NCI-H82 treated with DMSO at 0.1 percent for 48 hours (cell line): ENCODE measurements at regions not wholly inside any gene's neighbourhood (a gene's known extent, or its start where the extent isn't known, plus 50 kb on each side); places are given as distances from the start of the nearest gene placed in this dataset.
A peak's percentile ranks its signal among the peaks of the same experiment; 100 is the strongest.

ENCODE experiments used
- DNase-seq: peaks from one replicate; lab custom pipeline; 2025; ENCODE audit not compliant: unreplicated experiment; lab: John Stamatoyannopoulos, UW

DNA sequence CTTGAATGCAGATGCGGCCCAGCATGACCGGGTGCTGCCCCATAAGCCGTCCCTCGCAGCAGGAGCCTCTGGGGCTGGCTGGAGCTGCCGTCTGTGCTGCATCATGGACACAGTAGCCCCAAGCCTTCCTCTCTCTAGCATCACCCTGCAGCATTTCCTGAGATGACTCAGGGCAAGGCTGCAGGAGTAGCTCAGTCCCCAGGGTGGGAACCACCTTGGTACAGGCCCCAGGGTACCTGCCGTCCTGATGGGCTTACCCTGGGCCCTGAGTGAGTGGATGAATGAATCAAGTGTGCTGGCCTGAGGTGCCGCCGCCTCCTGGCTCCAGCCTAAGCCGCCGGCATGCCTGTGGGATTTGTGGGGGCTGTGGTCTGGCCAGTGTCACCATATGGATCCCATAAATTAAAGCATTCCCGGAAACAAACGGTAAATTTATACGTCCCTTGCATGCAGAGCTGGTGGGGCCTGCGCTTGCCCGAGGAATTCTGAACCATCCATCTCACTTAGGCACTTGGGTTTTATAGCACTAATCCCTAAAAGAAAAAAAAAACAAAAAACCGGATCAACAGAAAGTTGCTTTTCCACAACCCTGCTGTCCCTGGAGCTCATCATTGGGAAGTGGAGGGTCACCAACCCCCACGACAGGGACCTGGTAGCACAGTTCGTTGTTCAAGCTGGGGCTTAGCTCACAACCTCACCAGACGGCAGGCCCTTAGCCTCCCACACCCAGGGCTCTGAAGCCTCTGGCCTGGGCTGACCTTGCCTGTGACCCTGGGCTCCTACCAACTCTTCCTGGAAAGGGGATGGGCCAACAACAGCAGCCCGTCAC is 242.6 kb upstream of the CIBAR2 start:
- peak; percentile 53 for DNase-seq

- no peak for DNase-seq
These were observed 243.2 kb upstream of the CIBAR2 start for GRCh38 chr16:85355515-85355837.

- DNase-seq = no peak
These were observed 243.9 kb upstream of the CIBAR2 start for GRCh38 chr16:85356157-85356556.

DNA sequence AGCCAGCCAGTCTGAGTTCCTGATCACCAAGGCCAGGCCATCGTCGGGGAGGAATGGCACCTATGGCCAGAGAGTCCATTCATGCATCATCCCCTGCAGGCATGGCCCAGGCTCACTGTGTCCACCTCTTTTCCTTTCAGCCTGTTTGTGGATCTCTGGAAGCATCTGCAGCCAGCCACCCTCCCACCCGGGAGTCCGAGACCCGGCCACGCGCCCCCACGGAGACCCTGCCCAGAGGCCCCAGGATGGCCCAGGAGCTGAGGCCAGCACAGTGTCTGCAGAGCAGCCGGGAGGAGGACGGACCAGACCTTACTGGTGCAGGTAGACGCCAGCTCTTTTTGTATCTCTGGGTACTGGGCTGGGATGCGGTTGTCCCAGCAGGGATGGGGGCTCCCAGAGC is 245.1 kb upstream of the CIBAR2 start:
- no peak for DNase-seq

DNA sequence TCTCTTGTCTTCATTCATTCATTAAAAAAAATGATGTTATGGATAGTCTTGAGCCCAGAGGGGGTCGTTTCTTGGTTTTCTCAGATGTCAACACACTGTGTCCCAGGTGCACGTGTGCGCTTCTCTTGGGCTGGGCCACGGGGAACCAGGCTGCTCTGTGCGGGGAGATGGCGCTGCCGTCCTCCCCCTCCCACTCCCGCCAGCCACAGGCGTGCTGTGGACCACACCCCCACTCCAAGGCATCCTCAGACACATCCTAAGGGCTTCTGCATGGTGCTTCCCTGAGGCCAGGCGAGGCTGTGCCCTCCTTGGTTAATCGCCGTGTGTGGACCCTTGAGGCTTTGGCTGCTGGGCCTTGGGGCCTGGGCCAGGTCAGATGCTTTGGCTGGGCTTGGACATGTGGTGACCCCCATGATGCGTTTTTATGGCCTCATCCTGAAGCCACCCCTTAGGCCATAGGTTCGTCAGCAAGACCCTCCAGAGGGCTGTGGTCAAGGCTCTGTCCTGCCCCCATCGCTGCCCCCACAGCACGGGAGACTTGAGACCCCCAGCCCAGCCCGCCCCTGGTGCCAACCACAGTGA is 245.7 kb upstream of the CIBAR2 start:
- DNase-seq = no peak

- DNase-seq = no peak
These were observed 246.5 kb upstream of the CIBAR2 start for GRCh38 chr16:85358704-85359146.

- DNase-seq = no peak
These were observed 247.0 kb upstream of the CIBAR2 start for GRCh38 chr16:85359147-85359822.

DNA sequence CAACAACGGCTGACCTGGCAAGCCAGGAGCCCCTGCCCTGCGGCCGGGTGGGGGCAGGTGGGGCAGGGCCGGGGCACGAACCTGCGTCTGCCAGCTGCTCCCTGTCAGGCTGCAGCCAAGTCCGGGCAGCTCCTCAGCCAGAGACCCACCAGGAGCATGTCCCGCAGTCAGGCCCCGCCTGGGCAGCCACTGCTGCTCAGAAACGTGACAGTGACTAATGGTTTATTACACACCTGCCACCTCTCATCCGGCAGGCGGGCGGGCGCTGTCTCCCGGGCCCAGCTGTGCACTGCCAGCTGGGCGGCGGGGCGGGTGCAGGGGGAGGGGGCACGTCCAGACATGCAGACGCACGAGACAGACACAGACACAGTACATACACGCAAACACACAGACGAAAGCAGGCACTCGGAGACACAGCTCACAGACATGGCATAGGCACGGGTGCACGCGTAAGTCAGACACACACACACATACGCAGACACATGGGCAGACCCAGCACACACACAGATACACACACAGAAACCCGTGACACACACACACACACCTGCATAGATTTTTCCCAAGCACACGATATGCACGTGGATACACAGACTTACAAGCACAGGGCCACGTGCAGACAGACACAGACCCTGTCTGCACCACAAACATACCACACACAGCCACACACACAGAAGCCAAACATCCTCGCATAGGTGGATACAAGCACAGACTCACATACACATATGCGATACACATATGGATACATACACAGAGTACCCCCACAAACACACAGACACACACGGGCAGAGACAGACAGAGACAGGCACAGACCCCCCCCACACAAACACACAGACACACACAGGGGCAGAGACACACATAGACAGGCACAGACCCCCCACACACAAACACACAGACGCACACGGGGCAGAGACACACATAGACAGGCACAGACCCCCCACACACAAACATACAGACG is 248.3 kb upstream of the CIBAR2 start:
- peak; percentile 36 for DNase-seq

- DNase-seq = no peak
These were observed 249.3 kb upstream of the CIBAR2 start for GRCh38 chr16:85361441-85362118.

GRCh38 chr16:85362443-85362842 is 250.2 kb upstream of the CIBAR2 start:
- no peak for DNase-seq

DNA sequence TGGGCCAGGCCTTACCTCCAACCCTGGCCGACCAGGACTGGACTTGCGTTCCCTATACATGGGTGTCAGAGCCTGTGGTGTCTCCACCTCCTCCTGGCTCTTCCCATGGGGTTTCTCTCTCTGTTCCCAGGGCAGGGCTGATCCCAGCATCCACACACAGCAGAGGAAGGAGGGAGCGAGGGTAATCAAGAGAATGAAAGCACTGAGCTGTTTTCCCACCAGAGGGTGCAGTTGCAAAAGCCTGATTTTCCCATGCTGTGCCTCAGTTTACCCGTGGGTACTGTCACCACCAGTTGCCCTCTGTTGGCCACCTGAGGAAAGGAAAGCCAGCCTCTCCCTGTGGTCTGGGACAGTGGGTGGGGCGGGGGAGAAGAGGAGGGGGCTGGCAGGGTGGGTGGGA is 249.7 kb upstream of the GSE1 start:
- DNase-seq = no peak

GRCh38 chr16:85363881-85364280 is 249.2 kb upstream of the GSE1 start:
- no peak for DNase-seq

DNA sequence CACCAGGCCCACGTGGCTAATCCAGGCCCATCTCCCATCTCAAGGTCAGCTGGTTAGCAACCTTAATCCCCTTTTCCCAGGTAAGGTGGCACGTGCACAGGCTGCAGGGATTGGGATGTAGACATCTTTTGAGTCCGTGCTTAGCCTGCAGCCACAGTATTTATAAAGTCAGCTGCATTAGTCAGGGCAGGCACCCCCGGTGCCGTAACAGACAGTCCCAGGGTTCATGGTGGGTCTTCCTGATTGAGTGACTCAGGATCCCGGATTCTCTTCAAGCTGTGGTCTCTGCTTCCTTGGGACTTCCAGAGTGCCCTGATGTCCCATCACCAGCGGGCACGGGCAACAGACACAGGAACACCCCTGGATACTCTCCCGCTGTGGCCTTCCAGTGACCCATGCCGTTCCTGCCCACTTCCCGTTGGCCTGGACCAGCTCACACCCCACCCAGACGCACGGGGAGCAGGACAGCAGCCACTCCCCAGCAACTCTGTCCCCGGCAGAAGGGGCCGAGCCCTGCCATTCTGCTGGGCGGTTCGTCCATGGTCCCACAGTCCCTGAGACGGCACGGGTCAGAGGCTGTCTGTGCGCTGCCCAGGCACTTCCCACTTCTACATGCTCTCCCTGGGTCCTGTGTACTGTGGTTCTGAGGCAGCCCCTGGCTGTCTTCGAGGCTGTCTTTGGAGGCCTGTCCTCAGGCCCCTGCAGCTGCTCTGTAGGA is 248.6 kb upstream of the GSE1 start:
- DNase-seq = no peak

GRCh38 chr16:85365120-85365519 is 248.0 kb upstream of the GSE1 start:
- no peak for DNase-seq

DNA sequence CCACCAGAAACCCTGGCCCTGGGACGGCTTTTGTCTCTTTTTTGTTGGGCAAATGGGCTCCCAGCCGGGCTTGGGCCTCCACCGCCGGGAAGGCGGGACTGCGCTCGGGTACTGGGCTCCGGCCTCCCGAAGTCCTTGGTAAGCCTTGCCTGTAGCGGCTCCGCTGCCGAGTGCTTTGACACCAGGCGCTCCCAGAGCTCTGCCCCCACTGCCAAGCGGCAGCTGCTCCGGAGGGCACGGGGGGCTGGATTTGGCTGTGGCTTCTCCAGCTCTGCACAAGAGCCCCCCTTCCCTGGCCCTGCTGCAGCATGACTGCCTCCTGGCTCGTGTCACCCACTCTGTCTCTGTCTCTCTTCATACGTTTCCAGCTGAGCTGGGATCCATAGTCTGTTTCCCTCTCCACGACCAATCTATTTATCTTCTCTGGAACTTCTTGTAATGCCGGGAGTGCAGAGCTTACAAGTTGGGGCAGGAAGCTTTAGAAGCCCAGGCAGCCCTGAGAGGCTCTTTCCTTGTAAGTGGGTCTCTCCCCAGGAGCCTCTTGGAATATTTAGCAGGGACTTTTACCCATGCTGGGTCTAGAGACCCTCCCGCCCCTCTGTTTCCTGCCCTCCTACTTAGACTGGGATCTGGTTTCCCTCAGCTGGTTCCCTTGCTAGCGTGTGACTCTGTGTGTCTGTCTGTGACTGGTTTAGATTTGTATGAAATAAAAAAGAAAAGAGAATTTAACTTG is 246.9 kb upstream of the GSE1 start:
- DNase-seq = no peak

- DNase-seq = no peak
These were observed 245.6 kb upstream of the GSE1 start for GRCh38 chr16:85367485-85367884.

- no peak for DNase-seq
These were observed 244.1 kb upstream of the GSE1 start for GRCh38 chr16:85369060-85369459.

DNA sequence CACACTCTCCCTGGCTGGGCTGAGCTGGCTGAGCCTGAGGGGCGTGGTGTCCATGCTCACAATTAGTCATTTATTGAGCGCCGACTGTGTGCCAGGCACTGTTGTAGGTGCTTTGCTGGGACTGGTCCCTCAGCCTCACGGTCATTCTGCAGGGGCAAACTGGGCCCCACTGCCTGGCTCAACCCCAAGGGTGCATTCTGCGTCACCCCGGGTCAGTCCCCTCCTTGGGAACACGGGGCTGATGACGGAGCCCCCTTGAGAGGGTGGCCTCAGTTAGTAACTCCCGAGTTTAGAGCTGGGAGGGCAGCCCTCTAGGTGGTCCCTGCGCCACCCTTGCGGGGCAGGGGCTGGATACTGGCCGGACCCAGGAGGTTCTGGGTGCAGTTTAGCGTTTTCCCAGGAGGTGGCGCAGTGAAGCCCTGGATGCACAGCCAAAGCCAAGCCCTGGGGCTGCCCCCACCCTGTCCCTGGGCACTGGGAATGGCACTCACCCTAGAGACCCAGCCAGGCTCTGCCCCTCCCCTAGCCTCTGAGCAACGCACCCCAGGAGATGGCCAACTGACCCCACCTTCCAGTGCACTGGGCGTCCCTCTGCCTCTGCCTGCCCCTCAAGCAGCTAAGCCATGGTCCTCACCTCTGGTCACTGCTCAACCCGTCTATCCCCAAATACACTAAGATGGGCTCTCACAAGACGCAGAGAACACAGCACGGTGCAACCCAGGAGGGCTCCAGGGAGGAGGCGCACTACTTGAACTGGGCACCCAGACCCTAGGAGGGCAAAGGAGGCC is 243.2 kb upstream of the GSE1 start:
- no peak for DNase-seq

DNA sequence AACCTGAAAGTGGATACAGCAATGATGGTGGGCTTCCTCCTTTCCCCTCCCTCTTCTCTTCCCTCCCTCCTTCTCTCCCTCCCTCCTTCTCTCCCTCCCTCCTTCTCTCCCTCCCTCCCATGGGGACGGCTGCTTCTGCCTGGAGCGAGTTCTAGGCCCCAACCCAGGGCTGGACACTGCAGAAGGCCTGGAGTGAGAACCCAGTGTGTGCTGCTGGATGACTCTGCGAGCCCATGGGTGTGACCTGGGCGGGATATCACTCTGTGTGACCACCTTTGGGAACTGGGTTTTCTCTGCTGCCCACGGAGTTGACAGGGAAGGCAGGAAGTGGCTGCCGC is 242.6 kb upstream of the GSE1 start:
- DNase-seq = no peak
